ENCODE measurements at regions not wholly inside any gene's neighbourhood (a gene's known extent, or its start where the extent isn't known, plus 50 kb on each side); places are given as distances from the start of the nearest gene placed in this dataset.

- TF ChIP-seq CTCF (conservative IDR thresholded peaks at IDR 0.05; ENCODE audit: low read depth, low read length) (no peak), EZH2 (IDR thresholded peaks at IDR 0.05; ENCODE audit: low read length, unreplicated experiment) (no peak), EZH2phosphoT487 (IDR thresholded peaks at IDR 0.05; ENCODE audit: borderline replicate concordance, low read length) (no peak)
Observed at GRCh38 chr2:183416753-183417152, 292.5 kb downstream of the NUP35 start.
